EL (cell line): ENCODE measurements at regions not wholly inside any gene's neighbourhood (a gene's known extent, or its start where the extent isn't known, plus 50 kb on each side); places are given as distances from the start of the nearest gene placed in this dataset.

Experiments used
- DNase-seq: peaks from one replicate; pipeline ENCODE4 v3.0.0-alpha.2; 2016

DNA sequence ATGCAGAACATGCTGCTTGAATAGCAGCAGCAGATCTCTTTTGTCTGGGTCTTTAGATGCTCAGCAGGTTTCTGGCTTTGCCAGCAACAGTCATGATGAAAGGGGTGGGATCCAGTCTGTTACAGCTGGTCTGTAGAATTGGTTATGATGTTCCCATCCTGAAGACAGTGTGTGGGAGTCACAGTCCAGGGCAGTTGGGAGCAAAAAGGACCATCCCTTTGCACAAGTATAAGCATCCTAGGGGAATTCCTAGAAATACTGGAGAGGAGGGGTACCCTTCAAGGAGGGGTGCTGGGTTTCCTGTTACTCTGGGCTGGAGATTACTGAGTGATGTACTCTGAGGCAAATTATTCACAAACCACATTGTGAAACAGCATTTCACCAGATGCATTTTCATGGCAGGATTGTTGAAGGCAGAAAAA lies 119.9 kb upstream of the RND3 start:
- peak; percentile 46 for DNase-seq

GRCh38 chr2:150606380-150607060 lies 119.1 kb upstream of the RND3 start:
- no peak for DNase-seq

DNA sequence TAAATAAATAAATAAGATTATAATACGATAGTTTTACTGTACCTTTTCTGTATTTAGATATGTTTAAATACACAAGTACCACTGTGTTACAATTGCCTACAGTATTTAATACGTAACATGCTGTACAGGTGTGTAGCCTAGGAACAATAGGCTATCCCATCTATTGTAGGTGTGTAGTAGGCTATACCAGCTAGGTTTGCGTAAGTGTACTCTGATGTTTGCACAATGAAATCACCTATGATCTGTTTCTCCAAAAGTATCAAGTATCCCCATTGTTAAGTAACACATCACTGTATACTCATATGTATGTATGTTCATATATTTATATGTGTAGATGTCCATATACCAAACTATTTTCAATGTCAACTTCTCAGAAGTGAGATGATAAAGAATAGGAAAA lies 118.2 kb upstream of the RND3 start:
- no peak for DNase-seq

- DNase-seq: peak; percentile 84
Observed at GRCh38 chr2:150601280-150602038, 114.0 kb upstream of the RND3 start.

DNA sequence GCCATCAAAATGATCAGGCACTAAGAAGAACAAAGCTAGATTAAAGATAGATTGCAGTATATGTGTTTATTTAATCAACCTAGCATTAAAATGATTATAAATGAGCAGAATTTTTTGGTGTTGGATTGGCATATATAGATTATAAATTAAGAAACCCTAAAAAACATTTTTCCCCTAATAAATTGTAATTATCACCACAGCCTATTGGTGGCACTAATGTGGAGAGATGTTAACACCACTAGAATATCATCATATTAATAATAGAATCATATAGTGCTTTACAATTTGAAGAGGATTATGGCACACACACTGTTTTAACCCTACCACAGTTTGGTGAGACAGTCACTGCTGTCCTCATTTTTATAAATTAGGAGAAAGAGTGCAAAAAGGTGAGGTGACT lies 112.4 kb upstream of the RND3 start:
- DNase-seq: no peak

- no peak for DNase-seq
Observed at GRCh38 chr2:150598383-150598782, 110.9 kb upstream of the RND3 start.

DNA sequence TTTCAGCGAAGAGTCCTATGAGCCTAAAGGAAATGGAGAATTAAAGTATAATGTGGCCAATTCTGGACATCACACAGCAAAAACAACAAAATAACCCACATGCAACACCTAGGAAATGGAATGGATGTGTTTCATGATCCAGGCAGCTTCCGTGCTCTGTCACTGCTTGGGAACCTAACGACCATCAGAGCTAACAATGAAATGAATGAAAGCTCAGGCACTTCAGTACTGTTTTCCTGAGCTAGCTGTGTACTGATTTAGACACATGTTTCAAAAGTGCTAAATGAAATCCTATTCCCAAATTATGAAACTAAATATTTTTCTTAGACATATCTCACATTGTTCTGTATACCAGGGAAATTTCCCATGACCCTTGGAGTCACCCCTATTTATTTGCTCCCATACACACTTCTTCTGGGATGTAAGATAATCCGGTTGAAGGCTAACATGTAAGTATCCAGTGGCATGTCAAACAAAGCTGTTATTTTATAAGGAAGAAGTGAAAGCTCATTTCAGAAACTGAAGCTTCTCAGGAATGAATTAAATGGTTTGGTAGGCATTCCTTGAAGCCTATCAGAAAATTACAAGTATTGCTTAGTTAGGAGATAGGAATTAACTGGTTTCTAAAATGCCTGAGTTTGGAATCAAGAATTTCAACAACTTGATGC lies 108.5 kb upstream of the RND3 start:
- peak; percentile 74 for DNase-seq

- no peak for DNase-seq
Observed at GRCh38 chr2:150594299-150594698, 106.8 kb upstream of the RND3 start.

DNA sequence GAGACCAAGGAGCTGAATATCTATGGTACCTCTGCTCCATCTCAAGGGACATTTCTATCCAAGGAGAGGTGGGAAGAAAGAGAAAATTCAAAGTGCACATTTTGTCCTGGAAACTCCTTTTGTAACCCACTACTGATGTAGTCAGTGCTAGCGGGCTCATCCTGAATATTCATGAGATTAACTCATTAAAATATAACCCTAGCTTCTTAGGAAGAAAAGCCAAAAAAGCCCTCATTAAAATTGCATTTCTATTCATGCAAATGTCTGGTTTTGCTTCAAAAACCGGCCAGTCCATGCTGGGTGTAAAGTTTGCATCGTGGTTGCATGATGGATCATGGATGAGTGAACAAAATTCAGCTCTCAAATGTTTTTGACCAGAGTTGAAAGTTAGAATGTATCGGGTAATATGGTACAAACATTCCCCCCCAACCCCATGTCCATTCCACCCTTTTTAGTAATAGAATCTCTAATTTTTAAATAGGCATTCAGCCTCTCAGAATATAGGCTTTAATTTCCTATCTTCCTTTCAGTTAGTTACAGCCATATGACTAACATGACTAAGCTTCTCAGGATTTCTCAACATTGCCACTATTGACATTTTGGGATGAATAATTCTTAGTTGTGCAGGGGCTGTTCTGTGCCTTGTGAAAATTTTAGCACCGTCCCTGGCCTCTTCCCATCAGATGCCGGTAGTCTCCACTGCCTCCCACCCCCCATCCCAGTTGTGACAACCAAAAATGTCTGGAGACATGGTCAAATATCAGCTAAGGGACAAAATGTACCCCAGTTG lies 104.2 kb upstream of the RND3 start:
- DNase-seq: no peak

DNA sequence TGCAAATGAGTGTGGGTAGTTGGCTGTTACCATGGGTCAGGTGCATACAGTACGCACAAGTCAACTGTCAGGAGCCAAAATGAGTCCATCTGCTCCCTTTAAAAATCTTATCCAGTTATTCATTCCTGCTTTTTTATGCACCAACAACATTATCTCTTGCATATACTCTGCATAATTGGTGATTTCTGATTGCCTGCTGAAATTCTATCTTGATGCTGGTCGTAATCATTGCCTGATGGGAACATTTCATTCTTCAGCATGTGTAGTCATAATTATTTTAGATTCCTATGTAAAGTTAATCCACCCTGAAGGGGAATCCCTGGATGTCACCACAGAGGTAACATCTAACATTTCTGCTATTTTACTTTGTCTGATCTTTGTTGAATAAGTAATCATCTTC lies 102.2 kb upstream of the RND3 start:
- DNase-seq: no peak

DNA sequence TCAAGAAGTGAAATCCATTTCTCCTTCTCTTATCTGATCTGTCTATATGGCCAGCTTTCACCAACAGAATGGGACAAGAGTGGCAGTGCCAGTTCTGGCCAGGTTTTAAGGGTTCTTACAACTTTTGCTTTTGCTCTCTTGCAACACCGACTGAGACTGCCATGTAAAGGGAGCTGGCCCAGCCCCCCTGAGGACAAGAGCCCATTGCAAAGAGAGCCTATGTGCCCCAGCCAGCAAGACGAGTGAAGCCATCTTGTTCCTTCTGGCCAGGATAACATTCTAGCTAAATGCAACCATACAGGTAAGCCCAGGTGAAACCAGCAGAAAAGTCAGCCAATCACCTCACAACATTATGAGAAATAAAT lies 101.0 kb upstream of the RND3 start:
- DNase-seq: no peak

- DNase-seq: peak; percentile 54
Observed at GRCh38 chr2:150587547-150588505, 100.4 kb upstream of the RND3 start.

- peak; percentile 83 for DNase-seq
Observed at GRCh38 chr2:150586858-150587257, 99.4 kb upstream of the RND3 start.

DNA sequence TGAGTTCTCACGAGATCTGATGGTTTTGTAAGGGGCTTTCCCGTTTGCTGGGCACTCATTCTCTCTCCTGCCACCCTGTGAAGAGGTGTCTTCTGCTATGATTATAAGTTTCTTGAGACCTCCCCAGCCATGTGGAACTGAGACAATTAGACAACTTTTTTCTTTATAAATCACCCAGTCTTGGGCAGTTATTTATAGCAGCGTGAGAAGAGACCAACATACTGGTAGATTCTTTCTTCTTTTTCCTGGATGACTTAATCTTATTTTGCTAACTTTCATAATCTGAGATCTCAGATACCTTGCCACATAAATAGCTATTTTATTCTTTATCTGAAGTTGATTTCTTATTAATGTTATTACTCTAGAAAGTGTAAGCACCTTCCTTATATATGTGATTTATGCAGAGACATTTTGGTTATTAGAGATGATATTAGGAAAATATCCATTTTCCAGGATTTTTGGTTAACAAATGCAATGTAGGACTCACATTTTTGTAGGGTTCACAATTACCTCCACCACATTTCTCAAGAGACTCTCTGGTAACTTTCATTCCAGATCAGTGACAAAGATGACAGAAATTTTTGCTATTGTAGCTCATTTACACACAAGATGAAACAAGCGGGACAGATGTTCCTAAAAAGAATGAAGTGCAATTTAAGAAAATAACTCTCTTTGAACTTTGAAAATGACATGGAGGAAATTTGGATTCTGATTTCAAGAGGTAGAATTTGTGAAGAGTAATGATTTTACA lies 97.9 kb upstream of the RND3 start:
- peak; percentile 45 for DNase-seq

DNA sequence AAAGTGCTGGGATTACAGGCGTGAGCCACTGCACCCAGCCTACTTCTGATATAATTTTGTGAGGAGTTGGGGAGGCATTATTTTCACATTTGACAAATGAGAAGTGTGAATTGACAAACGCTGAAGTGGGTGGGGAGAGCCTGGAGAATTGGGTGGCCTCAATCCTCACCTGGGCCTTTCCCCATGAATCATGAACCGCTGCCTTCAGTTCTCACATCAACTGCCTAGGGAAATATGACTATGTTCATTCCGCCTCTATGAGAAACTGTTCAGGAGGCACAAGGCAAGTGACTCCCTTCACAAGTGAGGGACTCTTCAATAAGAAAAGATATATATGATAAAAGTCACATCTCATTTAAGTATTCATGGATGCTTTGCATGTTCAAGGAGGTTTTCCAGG lies 96.6 kb upstream of the RND3 start:
- DNase-seq: no peak

- no peak for DNase-seq
Observed at GRCh38 chr2:150581717-150582472, 94.4 kb upstream of the RND3 start.

- no peak for DNase-seq
Observed at GRCh38 chr2:150578481-150578880, 91.0 kb upstream of the RND3 start.

GRCh38 chr2:150575861-150576260 lies 88.4 kb upstream of the RND3 start:
- DNase-seq: no peak

DNA sequence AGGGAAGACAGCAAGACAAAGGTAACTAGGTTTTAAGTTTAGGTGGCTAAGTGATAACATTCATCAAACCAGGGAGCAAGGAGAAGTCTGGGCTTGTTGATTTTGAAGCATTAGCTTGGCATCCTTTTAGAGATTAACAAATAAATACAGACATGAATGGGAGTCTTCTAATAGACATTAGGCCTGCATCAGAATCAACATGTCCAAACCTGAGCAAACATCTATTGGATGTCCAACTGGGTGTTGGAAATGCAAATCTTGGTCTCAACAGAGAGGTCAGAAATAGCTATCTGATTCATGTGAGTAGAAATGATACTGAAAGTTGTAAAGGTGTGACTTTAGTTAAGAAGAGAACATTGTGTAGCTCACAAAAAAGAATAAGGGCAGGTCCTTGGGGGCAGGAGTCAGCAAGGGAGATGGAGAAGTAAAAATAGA lies 85.5 kb upstream of the RND3 start:
- no peak for DNase-seq

- DNase-seq: no peak
Observed at GRCh38 chr2:150572194-150572766, 84.8 kb upstream of the RND3 start.
